Stimulated activated CD8-positive, alpha-beta memory T cell treated with anti-CD3 and anti-CD28 coated beads, Interleukin-7, amount 100 ng/mL, for 48 hours (primary cell): ENCODE measurements at regions not wholly inside any gene's neighbourhood (a gene's known extent, or its start where the extent isn't known, plus 50 kb on each side); places are given as distances from the start of the nearest gene placed in this dataset.
A peak's percentile ranks its signal among the peaks of the same experiment; 100 is the strongest.

Experiments used
- DNase-seq, 2 donors: peaks; one replicate each; pipeline ENCODE4 v3.0.0-alpha.2; 2020; ENCODE audit warnings: low read depth in 1 of 2; ENCODE audit errors: extremely low read depth in 1 of 2

- DNase-seq: no peak
These were observed 50.7 kb upstream of the TNFRSF21 start for GRCh38 chr6:47360388-47360787.

DNA sequence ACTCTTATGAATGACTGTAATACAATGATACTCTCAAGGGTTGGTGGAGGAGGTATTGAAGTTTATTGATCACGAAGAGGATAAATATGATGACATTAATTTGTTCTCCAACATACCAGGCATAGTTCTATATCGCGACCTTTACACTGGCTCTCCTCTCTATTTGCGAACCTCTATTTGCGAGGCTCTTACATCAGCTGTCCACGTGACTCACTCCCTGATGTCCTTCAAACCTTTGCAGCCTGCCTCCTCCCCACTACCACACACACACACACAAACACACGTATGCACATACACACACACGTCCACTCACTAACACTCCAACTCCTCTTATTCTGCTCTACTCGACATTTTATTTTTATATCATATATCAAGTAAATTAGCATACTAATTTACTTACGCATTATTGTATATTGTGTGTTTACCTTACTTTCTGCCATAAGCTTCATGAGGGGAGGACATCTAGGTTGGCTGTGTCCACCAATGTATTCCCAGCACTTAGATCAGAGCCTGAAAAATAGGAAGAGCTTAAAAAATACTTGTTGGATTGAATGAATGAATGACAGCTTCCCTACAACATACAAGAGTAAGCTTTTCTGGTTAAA, 53.3 kb upstream of the TNFRSF21 start:
- no peak for DNase-seq

DNA sequence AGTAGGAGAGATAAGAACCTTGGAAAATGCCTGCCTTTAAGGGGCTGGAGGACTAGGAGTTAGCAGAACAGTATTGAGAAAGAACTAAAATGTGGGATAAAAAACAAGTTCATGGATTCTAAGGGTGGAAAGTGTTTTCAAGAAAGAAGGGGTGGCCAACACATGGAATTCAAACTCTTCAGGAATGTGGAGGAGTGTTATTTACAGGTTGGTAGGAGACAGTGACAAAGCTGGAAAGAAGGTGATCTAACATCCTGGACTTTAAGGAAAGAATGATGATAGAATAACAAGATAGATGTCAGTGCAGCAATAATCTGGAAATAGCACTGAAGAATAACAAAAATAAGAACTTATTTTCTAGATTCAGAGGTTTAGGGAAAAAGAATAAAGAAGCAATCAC, 54.0 kb upstream of the TNFRSF21 start:
- DNase-seq: no peak

GRCh38 chr6:47366335-47366890, 56.7 kb upstream of the TNFRSF21 start:
- no peak for DNase-seq

DNA sequence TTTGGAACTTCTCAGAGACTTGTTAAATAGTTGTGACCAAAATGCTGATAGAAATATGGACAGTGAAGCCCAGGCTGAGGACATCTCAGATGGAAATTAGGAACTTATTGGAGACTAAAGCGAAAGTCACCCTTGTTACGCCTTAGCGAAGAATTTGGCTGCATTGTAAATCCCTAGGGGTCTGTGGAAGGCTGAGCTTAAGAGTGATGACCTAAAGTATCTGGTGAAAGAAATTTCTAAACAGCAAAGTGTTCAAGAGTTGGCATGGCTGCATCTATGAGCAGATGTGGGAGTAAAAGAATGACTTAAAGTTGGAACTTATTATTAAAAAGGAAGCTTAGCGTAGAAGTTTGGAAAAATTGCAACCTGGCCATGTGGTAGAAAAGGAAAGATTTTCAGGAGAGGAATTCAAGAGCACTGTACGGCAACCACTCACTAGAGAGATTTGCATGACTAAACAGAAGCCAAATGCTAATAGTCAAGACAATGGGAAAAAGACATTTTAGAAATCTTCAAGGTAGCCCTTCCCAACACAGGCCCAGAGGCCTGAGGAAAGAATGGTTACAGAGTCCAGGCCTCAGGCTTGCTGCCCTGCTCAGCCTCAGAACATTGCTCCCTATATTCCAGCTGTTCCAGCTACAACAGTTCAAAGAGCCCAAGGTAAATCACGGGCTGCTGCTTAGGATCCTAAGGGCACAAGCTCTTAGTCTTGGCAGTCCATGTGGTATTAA, 61.6 kb upstream of the TNFRSF21 start:
- DNase-seq: no peak

DNA sequence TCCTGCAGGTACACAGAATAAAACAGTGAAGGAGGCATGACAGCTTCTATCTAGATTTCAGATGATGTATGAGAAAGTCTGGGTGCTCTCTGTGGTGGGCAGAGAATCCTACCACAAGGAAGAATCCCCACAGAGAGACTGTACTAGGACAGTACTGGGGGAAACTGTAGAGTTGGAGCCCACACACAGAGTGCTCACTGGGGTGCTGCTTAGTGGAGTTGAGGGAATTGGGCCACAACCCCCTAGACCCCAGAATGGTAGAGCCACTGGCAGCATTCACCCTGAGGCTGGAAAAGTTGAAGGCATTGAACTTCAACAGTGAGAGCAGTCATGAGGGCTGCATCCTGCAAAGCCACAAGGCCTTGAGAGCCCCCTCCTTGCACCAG, 62.2 kb upstream of the TNFRSF21 start:
- DNase-seq: no peak

DNA sequence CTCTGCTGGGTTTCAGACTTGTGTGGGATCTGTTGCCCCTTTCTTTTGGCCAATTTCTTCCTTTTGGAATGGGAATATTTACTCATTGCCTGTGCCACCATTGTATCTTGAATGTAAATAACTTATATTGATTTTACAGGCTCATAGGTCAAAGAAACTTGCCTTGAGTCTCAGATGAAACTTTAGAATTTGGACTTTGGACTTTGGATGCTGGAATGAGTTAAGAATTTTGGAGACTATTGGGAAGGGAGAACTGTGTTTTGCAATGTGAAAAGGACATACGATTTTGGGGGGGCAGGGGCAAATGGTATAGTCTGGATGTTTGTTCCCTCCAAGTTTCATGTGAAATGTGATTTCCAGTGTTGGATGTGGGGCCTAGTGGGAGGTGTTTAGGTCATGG, 62.6 kb upstream of the TNFRSF21 start:
- DNase-seq: no peak

- no peak for DNase-seq
These were observed 65.7 kb upstream of the TNFRSF21 start for GRCh38 chr6:47375426-47375825.

DNA sequence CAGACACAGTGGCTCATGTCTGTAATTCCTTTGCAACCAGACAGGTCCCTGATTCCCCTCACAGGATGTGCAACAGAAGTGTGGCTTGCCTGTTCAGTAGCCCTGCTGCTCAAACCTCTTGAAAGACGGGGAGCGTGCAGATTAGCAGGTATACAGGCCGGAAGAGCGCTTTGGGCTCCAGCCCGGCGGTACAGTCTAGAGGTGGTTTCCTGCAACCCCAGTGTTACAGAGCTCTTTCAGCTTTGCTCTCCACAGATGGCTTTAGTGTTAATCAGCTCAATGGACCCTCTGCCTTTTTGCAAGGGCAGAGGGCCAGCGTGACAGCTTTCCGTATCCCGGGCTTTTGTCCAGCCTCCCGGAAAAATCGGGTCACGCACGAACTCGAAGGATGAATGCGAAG, 67.2 kb upstream of the TNFRSF21 start:
- peak in 1 of 2 donors; percentile 0 for DNase-seq

DNA sequence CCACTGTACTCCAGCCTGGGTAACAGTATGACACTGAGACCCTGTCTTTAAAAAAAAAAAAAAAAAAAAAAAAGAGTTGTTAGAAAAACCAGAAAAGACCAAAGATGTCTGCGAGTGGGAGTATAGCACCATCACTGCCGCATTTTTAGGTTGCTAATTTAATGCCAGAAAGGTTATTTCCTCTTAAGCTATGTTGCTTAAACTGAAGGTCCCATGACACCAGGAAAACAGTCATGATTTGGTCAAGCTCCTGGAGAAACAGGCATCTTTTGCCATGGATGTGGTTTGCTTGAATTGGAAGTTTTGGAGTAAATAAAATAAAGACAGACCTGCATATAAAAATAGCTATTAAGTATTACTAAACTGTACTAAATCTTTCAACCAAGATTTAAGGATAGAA, 68.3 kb upstream of the TNFRSF21 start:
- DNase-seq: no peak

DNA sequence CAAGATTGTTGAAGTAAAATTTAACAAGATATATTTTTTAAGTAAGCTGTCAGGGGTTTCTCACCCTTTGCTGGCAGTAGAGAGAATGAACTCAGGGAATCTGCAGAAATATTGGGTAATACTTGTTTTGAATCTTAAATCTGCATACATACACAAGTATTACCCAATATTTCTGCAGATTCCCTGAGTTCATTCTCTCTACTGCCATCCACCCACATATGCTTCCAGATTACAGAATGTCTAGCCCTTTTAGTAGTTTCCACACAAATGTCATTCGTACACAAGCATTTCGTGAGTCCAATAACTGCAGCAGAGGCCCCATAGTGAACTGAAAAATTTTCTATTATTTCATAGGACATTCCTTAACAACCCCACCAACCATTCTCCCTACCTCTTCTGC, 69.6 kb upstream of the TNFRSF21 start:
- no peak for DNase-seq

DNA sequence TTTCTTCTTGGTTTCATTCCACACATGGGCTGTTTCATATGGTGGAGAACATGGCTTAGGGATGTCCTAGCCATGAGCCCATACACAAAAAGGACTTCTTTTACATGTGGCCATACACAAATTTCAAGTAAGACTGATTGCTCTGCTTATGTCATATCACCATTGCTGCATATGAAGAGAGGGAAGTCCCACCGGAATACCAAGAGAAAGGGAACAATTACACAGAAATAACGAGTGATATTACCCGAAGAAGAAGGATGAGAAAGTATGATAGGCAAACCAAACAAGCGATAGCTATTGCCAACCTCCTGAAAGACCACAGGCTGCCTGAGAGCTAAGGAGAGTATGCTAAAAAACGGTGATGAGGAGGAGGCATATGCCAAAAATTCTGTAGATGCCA, 70.5 kb upstream of the TNFRSF21 start:
- no peak for DNase-seq

GRCh38 chr6:47381036-47381435, 71.3 kb upstream of the TNFRSF21 start:
- DNase-seq: no peak

- DNase-seq: no peak
These were observed 73.7 kb upstream of the TNFRSF21 start for GRCh38 chr6:47383360-47383759.

- no peak for DNase-seq
These were observed 82.0 kb upstream of the TNFRSF21 start for GRCh38 chr6:47391675-47392074.

DNA sequence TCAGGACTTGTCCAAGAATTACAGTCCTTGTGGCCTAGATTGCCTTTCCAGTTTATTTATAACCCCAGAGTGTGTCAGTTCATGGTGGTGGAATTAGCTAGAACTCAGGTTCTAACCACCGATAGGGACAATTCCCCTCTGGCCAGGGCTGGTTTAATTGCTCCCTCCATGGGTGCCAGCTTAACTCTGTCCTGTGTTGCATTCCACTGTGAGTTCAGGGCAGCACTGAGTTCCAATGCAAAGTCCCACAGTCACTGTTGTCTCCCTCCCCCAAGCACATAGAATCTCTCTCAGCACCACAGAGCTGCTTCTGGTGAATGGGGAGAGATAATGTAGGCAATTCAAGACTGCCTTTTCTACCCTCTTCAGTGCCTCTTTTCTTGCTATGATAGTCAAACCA, 82.5 kb upstream of the TNFRSF21 start:
- DNase-seq: no peak

DNA sequence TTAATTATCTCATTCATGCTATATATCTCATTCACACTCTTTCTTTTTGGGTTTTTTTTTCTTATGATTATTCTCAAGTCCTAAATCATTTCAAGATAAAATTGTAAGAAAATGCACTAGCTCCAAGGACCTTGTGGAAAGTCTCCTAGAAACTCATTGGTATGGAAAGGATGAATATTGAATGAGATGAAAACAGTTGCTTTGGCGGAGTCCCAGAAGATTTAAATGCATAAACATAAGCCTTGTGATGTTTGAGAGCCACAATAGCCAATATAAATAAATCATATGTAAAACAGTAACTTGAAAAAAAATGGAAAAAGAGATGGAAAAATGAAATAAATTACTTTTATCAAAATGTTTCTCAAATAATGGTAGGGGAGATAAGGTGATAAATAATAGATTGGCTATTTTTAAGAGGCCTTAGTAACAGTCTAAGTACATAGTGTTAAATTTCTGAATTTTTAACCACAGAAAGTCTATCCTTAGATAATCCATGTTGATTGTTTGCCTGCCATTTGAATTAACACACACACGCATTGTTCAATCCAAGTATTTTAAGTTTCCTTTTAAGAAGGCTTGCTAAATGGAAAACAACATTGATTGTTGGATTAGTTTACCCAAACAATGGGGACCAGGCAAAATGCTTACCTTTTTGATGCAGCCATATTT, 81.1 kb upstream of the CD2AP start:
- DNase-seq: no peak

GRCh38 chr6:47400581-47400980, 77.0 kb upstream of the CD2AP start:
- DNase-seq: no peak

GRCh38 chr6:47402081-47402480, 75.5 kb upstream of the CD2AP start:
- no peak for DNase-seq

- no peak for DNase-seq
These were observed 74.5 kb upstream of the CD2AP start for GRCh38 chr6:47403056-47403455.

DNA sequence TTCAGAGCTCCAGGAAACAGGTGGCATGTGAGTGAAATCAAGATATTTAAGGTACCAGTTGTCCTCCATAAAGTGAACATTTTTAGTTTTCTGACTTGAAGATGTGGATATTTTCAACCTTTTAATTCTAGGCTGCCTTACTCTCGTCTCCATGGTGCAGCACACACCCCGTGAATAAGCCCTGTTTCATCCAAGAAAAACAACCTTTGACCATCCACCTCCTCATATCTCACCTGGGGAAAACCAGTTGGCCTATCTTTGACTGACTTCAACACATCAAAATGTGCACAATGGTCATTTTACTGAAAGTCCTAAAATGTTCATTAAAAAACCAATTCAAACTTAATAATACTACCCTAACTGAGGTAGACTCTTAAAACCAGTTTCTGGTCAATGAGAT, 73.8 kb upstream of the CD2AP start:
- no peak for DNase-seq

- no peak for DNase-seq
These were observed 73.2 kb upstream of the CD2AP start for GRCh38 chr6:47404435-47404834.
